OCI-LY7 (cell line): ENCODE measurements at regions not wholly inside any gene's neighbourhood (a gene's known extent, or its start where the extent isn't known, plus 50 kb on each side); places are given as distances from the start of the nearest gene placed in this dataset.

Experiments used
- BruUV-seq: library from RNA; stranded (reverse); fragments of 400-500 nt; replicated peaks from 2 replicates; lab custom pipeline; 2021; lab: Mats Ljungman, UMichigan
- CTCF ChIA-PET: fragments of 300-600 bp; sonication (Branson Sonifier 250); formaldehyde crosslinking; loops from one replicate; lab custom pipeline; 2022; ENCODE audit warnings: antibody characterized with exemption; ENCODE audit not compliant: unreplicated experiment; lab: Charles Lee
- POLR2A ChIA-PET: fragments of 300-600 bp; sonication (Branson Sonifier 250); formaldehyde crosslinking; loops from one replicate; lab custom pipeline; 2022; ENCODE audit warnings: antibody characterized with exemption; lab: Charles Lee
- DNase-seq: peaks from one replicate; pipeline ENCODE4 v3.0.0-alpha.2; 2015; ENCODE audit warnings: low spot score
- H2AFZ ChIP-seq: fragments of 200-600 bp; sonication (generic), shearing (Covaris generic); 2 replicates; pipeline ENCODE4 v1.6.1; 2014; ENCODE audit warnings: mild to moderate bottlenecking, antibody characterized with exemption, low read length, moderate library complexity
- H3K27ac ChIP-seq: fragments of 200-600 bp; sonication (generic); 2 replicates; pipeline ENCODE4 v1.5.1; 2014; ENCODE audit warnings: mixed run types, low read depth, mild to moderate bottlenecking, moderate library complexity, low read length, inconsistent platforms; ENCODE audit not compliant: poor library complexity, severe bottlenecking
- H3K36me3 ChIP-seq: fragments of 200-600 bp; sonication (generic); 2 replicates; pipeline ENCODE4 v1.6.1; 2014; ENCODE audit warnings: mild to moderate bottlenecking, antibody characterized with exemption, low read length, moderate library complexity, mixed read lengths; ENCODE audit not compliant: insufficient read depth
- H3K4me1 ChIP-seq: fragments of 200-600 bp; sonication (generic); 2 replicates; pipeline ENCODE4 v1.5.1; 2014; ENCODE audit warnings: mild to moderate bottlenecking, low read length; ENCODE audit not compliant: insufficient read depth, poor library complexity, severe bottlenecking
- H3K4me2 ChIP-seq: fragments of 200-600 bp; sonication (generic); 2 replicates; pipeline ENCODE4 v1.6.1; 2014; ENCODE audit warnings: mild to moderate bottlenecking, low read length
- H3K4me3 ChIP-seq: fragments of 200-600 bp; sonication (generic); 2 replicates; pipeline ENCODE4 v1.5.1; 2014; ENCODE audit warnings: mild to moderate bottlenecking, low read depth, low read length; ENCODE audit not compliant: poor library complexity, severe bottlenecking
- H3K79me2 ChIP-seq: fragments of 200-600 bp; sonication (generic); 2 replicates; pipeline ENCODE4 v1.6.1; 2016; ENCODE audit warnings: low read depth, mild to moderate bottlenecking, low read length, moderate library complexity, mixed read lengths; ENCODE audit not compliant: insufficient read depth
- H3K9me2 ChIP-seq: fragments of 200-600 bp; sonication (generic); 2 replicates; pipeline ENCODE4 v1.6.1; 2016; ENCODE audit warnings: mild to moderate bottlenecking, low read length, mixed read lengths; ENCODE audit not compliant: insufficient read depth
- H3K9me3 ChIP-seq: fragments of 200-600 bp; sonication (generic); 2 replicates; pipeline ENCODE4 v1.6.1; 2014; ENCODE audit warnings: mild to moderate bottlenecking, mixed run types, low read length, mixed read lengths
- H4K20me1 ChIP-seq: fragments of 200-600 bp; sonication (generic); 2 replicates; pipeline ENCODE4 v1.6.1; 2014; ENCODE audit warnings: mild to moderate bottlenecking, antibody characterized with exemption, low read length, moderate library complexity, mixed read lengths; ENCODE audit not compliant: insufficient read depth
- CTCF ChIP-seq: fragments of 200-600 bp; sonication (generic); conservative IDR thresholded peaks from 2 replicates; pipeline ENCODE4 v1.5.1; 2014; ENCODE audit warnings: mild to moderate bottlenecking, antibody characterized with exemption, low read length, moderate library complexity, mixed read lengths
- EZH2phosphoT487 ChIP-seq: fragments of 200-600 bp; sonication (generic); IDR thresholded peaks from 2 replicates; pipeline ENCODE4 v1.6.1; 2018; ENCODE audit warnings: low read depth, borderline replicate concordance, mild to moderate bottlenecking, mixed run types, antibody characterized with exemption, low read length, moderate library complexity, mixed read lengths
- intact Hi-C: fragments of 100-400 bp; cut with micrococcal nuclease; formaldehyde crosslinking; loops from one replicate; pipeline ENCODE4 v1.10.0; 2022; ENCODE audit not compliant: unreplicated experiment

- BruUV-seq = no TSS peak
- intact Hi-C loops = no loop called here
Measured at GRCh38 chr2:10240161-10240681, 62.5 kb upstream of the HPCAL1 start.

GRCh38 chr2:10240911-10241610 lies 61.6 kb upstream of the HPCAL1 start:
- no peaks in the 10 kb centered on the region for H3K9me3 ChIP-seq
- POLR2A ChIA-PET = no interaction called here
- CTCF ChIA-PET = no interaction called here

More at GRCh38 chr2:10240161-10240681, 62.5 kb upstream of the HPCAL1 start:
- no peak for DNase-seq
- Histone ChIP-seq H3K27ac (no peak overlapping the region), H2AFZ (no peak overlapping the region), H4K20me1 (no peaks in the 10 kb centered on the region), H3K4me1 (no peaks in the 10 kb centered on the region), H3K79me2 (no peaks in the 10 kb centered on the region), H3K4me3 (no peak overlapping the region), H3K9me3 (no peaks in the 10 kb centered on the region), H3K9me2 (no peaks in the 10 kb centered on the region), H3K36me3 (no peaks in the 10 kb centered on the region), H3K4me2 (no peak overlapping the region)
- POLR2A ChIA-PET = no interaction called here
- CTCF ChIA-PET = no interaction called here
- TF ChIP-seq CTCF = no peak

More at GRCh38 chr2:10240911-10241610, 61.6 kb upstream of the HPCAL1 start:
- Histone ChIP-seq H3K36me3 (no peaks in the 10 kb centered on the region), H2AFZ (no peak overlapping the region), H3K4me3 (no peak overlapping the region), H3K79me2 (no peaks in the 10 kb centered on the region), H3K4me1 (no peaks in the 10 kb centered on the region), H3K27ac (no peak overlapping the region), H3K9me2 (no peaks in the 10 kb centered on the region), H4K20me1 (no peaks in the 10 kb centered on the region), H3K4me2 (no peak overlapping the region)
- BruUV-seq = no TSS peak
- intact Hi-C loops = no loop called here
- DNase-seq = no peak
- no peak for TF ChIP-seq EZH2phosphoT487
- TF ChIP-seq CTCF = no peak
